ENCODE measurements at regions not wholly inside any gene's neighbourhood (a gene's known extent, or its start where the extent isn't known, plus 50 kb on each side); places are given as distances from the start of the nearest gene placed in this dataset.

- H3K79me1 ChIP-seq (ENCODE audit: low read length), result no peaks in the 10 kb centered on the region
- no CpG with 5 or more reads among the region's 1 CpG for WGBS (ENCODE audit: extremely low coverage, insufficient coverage, insufficient read length)
- H4K12ac ChIP-seq (ENCODE audit: low read depth, low read length), result no peak overlapping the region
These were observed 99.7 kb upstream of the VPREB1 start for GRCh38 chr22:22144858-22145257.

DNA sequence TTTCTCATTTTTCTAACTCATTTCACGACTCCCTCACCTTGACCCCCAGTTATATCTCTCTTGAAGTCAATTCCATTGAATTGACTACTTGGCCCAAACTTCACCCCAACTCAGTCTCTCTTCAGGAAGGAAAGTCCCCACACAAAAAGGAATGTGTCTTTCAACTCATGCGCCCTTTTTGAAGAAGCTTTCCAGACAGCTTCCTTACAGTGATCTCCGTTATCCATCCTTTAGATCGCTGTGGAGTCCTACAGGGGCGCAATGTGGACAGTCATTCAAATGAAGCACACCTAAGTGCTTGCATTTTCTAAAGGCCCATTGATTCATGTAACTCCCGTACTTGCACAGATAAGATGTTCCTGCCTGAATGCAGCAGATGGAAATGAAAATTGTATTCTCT is 101.1 kb upstream of the VPREB1 start:
- Histone ChIP-seq H3K9me3 (ENCODE audit: insufficient read depth, low read depth, low read length) (no peaks in the 10 kb centered on the region), H3K14ac (ENCODE audit: low read length) (no peak overlapping the region), H3K4me2 (ENCODE audit: low read length) (no peak overlapping the region), H3K79me1 (ENCODE audit: low read length) (no peaks in the 10 kb centered on the region), H3K79me2 (ENCODE audit: control insufficient read depth, insufficient read depth, low read length, poor library complexity) (no peaks in the 10 kb centered on the region), H3K27me3 (ENCODE audit: insufficient read depth, low read length) (no peaks in the 10 kb centered on the region), H3K23ac (ENCODE audit: low read length) (no peak overlapping the region), H3K18ac (ENCODE audit: low read length) (no peak overlapping the region), H3K9ac (ENCODE audit: low read length) (no peak overlapping the region), H2BK120ac (ENCODE audit: insufficient read depth, low read length, poor library complexity) (no peak overlapping the region), H4K12ac (ENCODE audit: low read depth, low read length) (no peak overlapping the region), H3K4me1 (ENCODE audit: control insufficient read depth in 1 of 2, insufficient read depth in 2 of 2, low read length in 2 of 2) (no peaks in the 10 kb centered on the region), H3K4ac (ENCODE audit: low read depth, low read length) (no peak overlapping the region), H3K36me3 (ENCODE audit: control insufficient read depth in 1 of 2, insufficient read depth in 2 of 2, low read length in 2 of 2) (no peaks in the 10 kb centered on the region), H2AK5ac (ENCODE audit: low read length) (no peak overlapping the region), H4K8ac (ENCODE audit: low read depth, low read length) (no peak overlapping the region), H2BK12ac (ENCODE audit: low read length) (no peak overlapping the region), H4K91ac (ENCODE audit: low read depth, low read length) (no peak overlapping the region), H2BK5ac (ENCODE audit: low read depth, low read length, poor library complexity) (no peak overlapping the region), H3K27ac (ENCODE audit: low read depth, low read length) (no peak overlapping the region), H2AFZ (ENCODE audit: insufficient read depth, low read length, poor library complexity) (no peak overlapping the region), H3K4me3 (ENCODE audit: low read depth, low read length) (no peak overlapping the region)
- no peak for DNase-seq
- WGBS (ENCODE audit: extremely low coverage, insufficient coverage, insufficient read length), result 100% methylated on average over 1 of the region's 6 CpGs

More at GRCh38 chr22:22144858-22145257, 99.7 kb upstream of the VPREB1 start:
- H2AFZ ChIP-seq (ENCODE audit: insufficient read depth, low read length, poor library complexity), result no peak overlapping the region
- no peak overlapping the region for H3K27ac ChIP-seq (ENCODE audit: low read depth, low read length)
- no peaks in the 10 kb centered on the region for H3K9me3 ChIP-seq (ENCODE audit: insufficient read depth, low read depth, low read length)
- no peaks in the 10 kb centered on the region for H3K4me1 ChIP-seq (ENCODE audit: control insufficient read depth in 1 of 2, insufficient read depth in 2 of 2, low read length in 2 of 2)
- H3K18ac ChIP-seq (ENCODE audit: low read length), result no peak overlapping the region
- no peak overlapping the region for H3K4ac ChIP-seq (ENCODE audit: low read depth, low read length)
- H2BK12ac ChIP-seq (ENCODE audit: low read length), result no peak overlapping the region
- H3K4me3 ChIP-seq (ENCODE audit: low read depth, low read length), result no peak overlapping the region
- no peaks in the 10 kb centered on the region for H3K36me3 ChIP-seq (ENCODE audit: control insufficient read depth in 1 of 2, insufficient read depth in 2 of 2, low read length in 2 of 2)
- H3K4me2 ChIP-seq (ENCODE audit: low read length), result no peak overlapping the region
- H3K14ac ChIP-seq (ENCODE audit: low read length), result no peak overlapping the region
- no peak overlapping the region for H3K23ac ChIP-seq (ENCODE audit: low read length)
- DNase-seq, result no peak
- H2AK5ac ChIP-seq (ENCODE audit: low read length), result no peak overlapping the region
- no peak overlapping the region for H3K9ac ChIP-seq (ENCODE audit: low read length)
- H2BK120ac ChIP-seq (ENCODE audit: insufficient read depth, low read length, poor library complexity), result no peak overlapping the region
- H3K79me2 ChIP-seq (ENCODE audit: control insufficient read depth, insufficient read depth, low read length, poor library complexity), result no peaks in the 10 kb centered on the region
- H2BK5ac ChIP-seq (ENCODE audit: low read depth, low read length, poor library complexity), result no peak overlapping the region
- H4K91ac ChIP-seq (ENCODE audit: low read depth, low read length), result no peak overlapping the region
- no peaks in the 10 kb centered on the region for H3K27me3 ChIP-seq (ENCODE audit: insufficient read depth, low read length)
- no peak overlapping the region for H4K8ac ChIP-seq (ENCODE audit: low read depth, low read length)

- no peak overlapping the region for H3K4me2 ChIP-seq (ENCODE audit: low read length)
- H3K14ac ChIP-seq (ENCODE audit: low read length), result no peak overlapping the region
- no peak overlapping the region for H4K12ac ChIP-seq (ENCODE audit: low read depth, low read length)
- H2BK120ac ChIP-seq (ENCODE audit: insufficient read depth, low read length, poor library complexity), result no peak overlapping the region
- H3K27me3 ChIP-seq (ENCODE audit: insufficient read depth, low read length), result no peaks in the 10 kb centered on the region
- no peaks in the 10 kb centered on the region for H3K36me3 ChIP-seq (ENCODE audit: control insufficient read depth in 1 of 2, insufficient read depth in 2 of 2, low read length in 2 of 2)
- H3K9ac ChIP-seq (ENCODE audit: low read length), result no peak overlapping the region
- H2BK5ac ChIP-seq (ENCODE audit: low read depth, low read length, poor library complexity), result no peak overlapping the region
- H3K4ac ChIP-seq (ENCODE audit: low read depth, low read length), result no peak overlapping the region
- no peak overlapping the region for H3K18ac ChIP-seq (ENCODE audit: low read length)
- no peak overlapping the region for H4K8ac ChIP-seq (ENCODE audit: low read depth, low read length)
- H3K4me3 ChIP-seq (ENCODE audit: low read depth, low read length), result no peak overlapping the region
- no peak overlapping the region for H3K23ac ChIP-seq (ENCODE audit: low read length)
- no peaks in the 10 kb centered on the region for H3K4me1 ChIP-seq (ENCODE audit: control insufficient read depth in 1 of 2, insufficient read depth in 2 of 2, low read length in 2 of 2)
- H3K79me2 ChIP-seq (ENCODE audit: control insufficient read depth, insufficient read depth, low read length, poor library complexity), result no peaks in the 10 kb centered on the region
- H3K27ac ChIP-seq (ENCODE audit: low read depth, low read length), result no peak overlapping the region
- no peaks in the 10 kb centered on the region for H3K79me1 ChIP-seq (ENCODE audit: low read length)
- DNase-seq, result no peak
- no peak overlapping the region for H4K91ac ChIP-seq (ENCODE audit: low read depth, low read length)
- no peak overlapping the region for H2AK5ac ChIP-seq (ENCODE audit: low read length)
- no peaks in the 10 kb centered on the region for H3K9me3 ChIP-seq (ENCODE audit: insufficient read depth, low read depth, low read length)
- no CpG with 5 or more reads among the region's 5 CpGs for WGBS (ENCODE audit: extremely low coverage, insufficient coverage, insufficient read length)
- H2AFZ ChIP-seq (ENCODE audit: insufficient read depth, low read length, poor library complexity), result no peak overlapping the region
- no peak overlapping the region for H2BK12ac ChIP-seq (ENCODE audit: low read length)
These were observed 101.9 kb upstream of the VPREB1 start for GRCh38 chr22:22142661-22143060.

DNA sequence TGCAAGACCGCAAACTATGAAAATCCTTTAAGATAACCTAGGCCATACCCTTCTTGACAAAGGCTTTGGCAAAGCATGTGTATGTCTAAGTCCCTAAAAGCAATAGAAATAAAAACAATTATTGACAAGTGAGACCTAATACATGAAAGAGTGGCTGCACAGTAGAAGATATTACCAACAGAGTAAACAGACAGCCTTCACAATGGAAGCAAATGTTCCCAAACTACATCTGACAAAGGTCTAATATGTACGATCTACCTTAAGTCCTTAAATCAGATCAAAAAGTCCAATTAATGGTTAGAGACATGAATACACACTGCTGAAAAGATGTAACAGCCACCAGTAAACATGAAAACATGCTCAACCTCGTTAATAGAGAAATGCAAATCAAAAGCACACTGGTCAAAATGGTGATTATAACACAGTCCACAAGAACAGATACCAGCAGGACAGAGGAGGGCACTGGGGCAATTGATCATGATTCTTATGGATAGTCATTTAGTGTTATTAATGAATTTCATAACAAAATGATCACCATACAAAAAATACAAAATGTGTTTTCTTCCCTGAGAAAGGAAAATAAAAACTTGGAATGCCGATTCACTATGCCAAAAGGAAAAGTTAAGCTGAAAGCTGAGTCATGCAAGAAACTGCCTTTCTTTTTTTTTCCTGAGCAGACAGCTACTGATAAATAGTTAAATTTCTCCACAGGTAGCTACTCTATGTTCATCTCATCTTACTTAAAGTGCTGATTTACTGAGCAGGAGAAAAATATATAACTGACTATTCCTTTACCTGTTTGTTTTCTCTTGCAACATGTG is 102.6 kb upstream of the VPREB1 start:
- H3K23ac ChIP-seq (ENCODE audit: low read length), result no peak overlapping the region
- H4K12ac ChIP-seq (ENCODE audit: low read depth, low read length), result no peak overlapping the region
- no peak overlapping the region for H3K9ac ChIP-seq (ENCODE audit: low read length)
- H3K4me1 ChIP-seq (ENCODE audit: control insufficient read depth in 1 of 2, insufficient read depth in 2 of 2, low read length in 2 of 2), result no peaks in the 10 kb centered on the region
- H2AK5ac ChIP-seq (ENCODE audit: low read length), result no peak overlapping the region
- no peaks in the 10 kb centered on the region for H3K79me1 ChIP-seq (ENCODE audit: low read length)
- no peak overlapping the region for H2BK12ac ChIP-seq (ENCODE audit: low read length)
- WGBS (ENCODE audit: extremely low coverage, insufficient coverage, insufficient read length), result no CpG with 5 or more reads among the region's 4 CpGs
- no peak overlapping the region for H3K4me2 ChIP-seq (ENCODE audit: low read length)
- no peak overlapping the region for H2AFZ ChIP-seq (ENCODE audit: insufficient read depth, low read length, poor library complexity)
- H3K27ac ChIP-seq (ENCODE audit: low read depth, low read length), result no peak overlapping the region
- H3K4ac ChIP-seq (ENCODE audit: low read depth, low read length), result no peak overlapping the region
- H3K9me3 ChIP-seq (ENCODE audit: insufficient read depth, low read depth, low read length), result no peaks in the 10 kb centered on the region
- DNase-seq, result no peak
- H3K14ac ChIP-seq (ENCODE audit: low read length), result no peak overlapping the region
- no peak overlapping the region for H4K91ac ChIP-seq (ENCODE audit: low read depth, low read length)
- no peaks in the 10 kb centered on the region for H3K79me2 ChIP-seq (ENCODE audit: control insufficient read depth, insufficient read depth, low read length, poor library complexity)
- H4K8ac ChIP-seq (ENCODE audit: low read depth, low read length), result no peak overlapping the region
- no peaks in the 10 kb centered on the region for H3K27me3 ChIP-seq (ENCODE audit: insufficient read depth, low read length)
- no peak overlapping the region for H3K4me3 ChIP-seq (ENCODE audit: low read depth, low read length)
- no peak overlapping the region for H2BK120ac ChIP-seq (ENCODE audit: insufficient read depth, low read length, poor library complexity)
- no peaks in the 10 kb centered on the region for H3K36me3 ChIP-seq (ENCODE audit: control insufficient read depth in 1 of 2, insufficient read depth in 2 of 2, low read length in 2 of 2)
- H2BK5ac ChIP-seq (ENCODE audit: low read depth, low read length, poor library complexity), result no peak overlapping the region
- H3K18ac ChIP-seq (ENCODE audit: low read length), result no peak overlapping the region

All from trophoblast cell (in vitro differentiated cells and primary cell).